ENCODE measurements at regions not wholly inside any gene's neighbourhood (a gene's known extent, or its start where the extent isn't known, plus 50 kb on each side); places are given as distances from the start of the nearest gene placed in this dataset.

DNA sequence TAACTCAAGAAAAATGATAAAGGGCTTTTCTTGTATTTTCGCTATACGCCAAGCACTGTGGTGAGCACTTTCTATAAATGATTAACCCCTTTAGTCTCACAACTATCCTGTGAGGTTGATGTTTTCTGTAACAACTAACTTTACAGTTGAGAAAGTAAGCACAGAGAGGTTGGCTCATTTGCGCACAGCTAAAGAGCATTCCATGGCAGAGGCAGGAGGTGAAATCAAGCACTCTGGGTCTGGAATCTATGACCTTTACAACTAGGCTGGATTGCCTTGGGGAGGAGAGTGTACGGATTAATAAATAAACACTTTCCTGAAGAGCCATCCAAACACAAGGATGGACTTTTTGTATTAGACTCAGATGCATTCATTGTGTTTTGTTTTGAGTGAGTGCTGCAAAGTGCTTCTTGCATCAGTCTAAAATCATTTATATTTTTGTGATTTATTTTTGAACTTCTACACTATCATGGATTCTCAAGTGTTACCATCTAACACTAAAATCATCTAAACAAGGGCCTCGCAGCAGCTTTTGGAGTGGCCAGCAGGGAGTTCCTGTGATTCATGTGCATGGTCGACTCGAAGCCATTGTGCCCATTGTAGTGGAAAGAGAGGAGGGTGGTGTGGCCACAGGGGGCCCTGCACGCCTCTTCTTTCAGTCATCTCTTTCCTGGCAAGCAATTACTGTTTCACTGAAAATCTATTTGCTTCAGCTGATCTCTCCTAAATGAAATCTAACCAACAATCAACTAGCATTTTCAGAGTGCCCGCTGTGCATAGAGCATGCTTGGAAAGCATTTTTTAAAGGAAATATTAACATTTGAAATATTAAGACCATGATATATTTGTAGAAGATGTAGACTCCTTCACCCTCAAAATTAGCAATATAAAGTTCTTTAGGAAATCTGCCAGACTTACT is 633.4 kb upstream of the COBL start (continued):
- TF ChIP-seq, protein P1, sequence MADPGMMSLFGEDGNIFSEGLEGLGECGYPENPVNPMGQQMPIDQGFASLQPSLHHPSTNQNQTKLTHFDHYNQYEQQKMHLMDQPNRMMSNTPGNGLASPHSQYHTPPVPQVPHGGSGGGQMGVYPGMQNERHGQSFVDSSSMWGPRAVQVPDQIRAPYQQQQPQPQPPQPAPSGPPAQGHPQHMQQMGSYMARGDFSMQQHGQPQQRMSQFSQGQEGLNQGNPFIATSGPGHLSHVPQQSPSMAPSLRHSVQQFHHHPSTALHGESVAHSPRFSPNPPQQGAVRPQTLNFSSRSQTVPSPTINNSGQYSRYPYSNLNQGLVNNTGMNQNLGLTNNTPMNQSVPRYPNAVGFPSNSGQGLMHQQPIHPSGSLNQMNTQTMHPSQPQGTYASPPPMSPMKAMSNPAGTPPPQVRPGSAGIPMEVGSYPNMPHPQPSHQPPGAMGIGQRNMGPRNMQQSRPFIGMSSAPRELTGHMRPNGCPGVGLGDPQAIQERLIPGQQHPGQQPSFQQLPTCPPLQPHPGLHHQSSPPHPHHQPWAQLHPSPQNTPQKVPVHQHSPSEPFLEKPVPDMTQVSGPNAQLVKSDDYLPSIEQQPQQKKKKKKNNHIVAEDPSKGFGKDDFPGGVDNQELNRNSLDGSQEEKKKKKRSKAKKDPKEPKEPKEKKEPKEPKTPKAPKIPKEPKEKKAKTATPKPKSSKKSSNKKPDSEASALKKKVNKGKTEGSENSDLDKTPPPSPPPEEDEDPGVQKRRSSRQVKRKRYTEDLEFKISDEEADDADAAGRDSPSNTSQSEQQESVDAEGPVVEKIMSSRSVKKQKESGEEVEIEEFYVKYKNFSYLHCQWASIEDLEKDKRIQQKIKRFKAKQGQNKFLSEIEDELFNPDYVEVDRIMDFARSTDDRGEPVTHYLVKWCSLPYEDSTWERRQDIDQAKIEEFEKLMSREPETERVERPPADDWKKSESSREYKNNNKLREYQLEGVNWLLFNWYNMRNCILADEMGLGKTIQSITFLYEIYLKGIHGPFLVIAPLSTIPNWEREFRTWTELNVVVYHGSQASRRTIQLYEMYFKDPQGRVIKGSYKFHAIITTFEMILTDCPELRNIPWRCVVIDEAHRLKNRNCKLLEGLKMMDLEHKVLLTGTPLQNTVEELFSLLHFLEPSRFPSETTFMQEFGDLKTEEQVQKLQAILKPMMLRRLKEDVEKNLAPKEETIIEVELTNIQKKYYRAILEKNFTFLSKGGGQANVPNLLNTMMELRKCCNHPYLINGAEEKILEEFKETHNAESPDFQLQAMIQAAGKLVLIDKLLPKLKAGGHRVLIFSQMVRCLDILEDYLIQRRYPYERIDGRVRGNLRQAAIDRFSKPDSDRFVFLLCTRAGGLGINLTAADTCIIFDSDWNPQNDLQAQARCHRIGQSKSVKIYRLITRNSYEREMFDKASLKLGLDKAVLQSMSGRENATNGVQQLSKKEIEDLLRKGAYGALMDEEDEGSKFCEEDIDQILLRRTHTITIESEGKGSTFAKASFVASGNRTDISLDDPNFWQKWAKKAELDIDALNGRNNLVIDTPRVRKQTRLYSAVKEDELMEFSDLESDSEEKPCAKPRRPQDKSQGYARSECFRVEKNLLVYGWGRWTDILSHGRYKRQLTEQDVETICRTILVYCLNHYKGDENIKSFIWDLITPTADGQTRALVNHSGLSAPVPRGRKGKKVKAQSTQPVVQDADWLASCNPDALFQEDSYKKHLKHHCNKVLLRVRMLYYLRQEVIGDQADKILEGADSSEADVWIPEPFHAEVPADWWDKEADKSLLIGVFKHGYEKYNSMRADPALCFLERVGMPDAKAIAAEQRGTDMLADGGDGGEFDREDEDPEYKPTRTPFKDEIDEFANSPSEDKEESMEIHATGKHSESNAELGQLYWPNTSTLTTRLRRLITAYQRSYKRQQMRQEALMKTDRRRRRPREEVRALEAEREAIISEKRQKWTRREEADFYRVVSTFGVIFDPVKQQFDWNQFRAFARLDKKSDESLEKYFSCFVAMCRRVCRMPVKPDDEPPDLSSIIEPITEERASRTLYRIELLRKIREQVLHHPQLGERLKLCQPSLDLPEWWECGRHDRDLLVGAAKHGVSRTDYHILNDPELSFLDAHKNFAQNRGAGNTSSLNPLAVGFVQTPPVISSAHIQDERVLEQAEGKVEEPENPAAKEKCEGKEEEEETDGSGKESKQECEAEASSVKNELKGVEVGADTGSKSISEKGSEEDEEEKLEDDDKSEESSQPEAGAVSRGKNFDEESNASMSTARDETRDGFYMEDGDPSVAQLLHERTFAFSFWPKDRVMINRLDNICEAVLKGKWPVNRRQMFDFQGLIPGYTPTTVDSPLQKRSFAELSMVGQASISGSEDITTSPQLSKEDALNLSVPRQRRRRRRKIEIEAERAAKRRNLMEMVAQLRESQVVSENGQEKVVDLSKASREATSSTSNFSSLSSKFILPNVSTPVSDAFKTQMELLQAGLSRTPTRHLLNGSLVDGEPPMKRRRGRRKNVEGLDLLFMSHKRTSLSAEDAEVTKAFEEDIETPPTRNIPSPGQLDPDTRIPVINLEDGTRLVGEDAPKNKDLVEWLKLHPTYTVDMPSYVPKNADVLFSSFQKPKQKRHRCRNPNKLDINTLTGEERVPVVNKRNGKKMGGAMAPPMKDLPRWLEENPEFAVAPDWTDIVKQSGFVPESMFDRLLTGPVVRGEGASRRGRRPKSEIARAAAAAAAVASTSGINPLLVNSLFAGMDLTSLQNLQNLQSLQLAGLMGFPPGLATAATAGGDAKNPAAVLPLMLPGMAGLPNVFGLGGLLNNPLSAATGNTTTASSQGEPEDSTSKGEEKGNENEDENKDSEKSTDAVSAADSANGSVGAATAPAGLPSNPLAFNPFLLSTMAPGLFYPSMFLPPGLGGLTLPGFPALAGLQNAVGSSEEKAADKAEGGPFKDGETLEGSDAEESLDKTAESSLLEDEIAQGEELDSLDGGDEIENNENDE (IDR thresholded peaks at IDR 0.05; ENCODE audit: insufficient replicate concordance, low read length): peak; percentile 32
- TF ChIP-seq SIRT6 (IDR thresholded peaks at IDR 0.05; ENCODE audit: low read length): no peak
- TF ChIP-seq CBX5 (IDR thresholded peaks at IDR 0.05; ENCODE audit: low read depth, low read length): no peak

Measured in H1 (cell line).